ENCODE measurements at regions not wholly inside any gene's neighbourhood (a gene's known extent, or its start where the extent isn't known, plus 50 kb on each side); places are given as distances from the start of the nearest gene placed in this dataset.

- Histone ChIP-seq H3K36me3 (no peaks in the 10 kb centered on the region), H3K4me1 (no peaks in the 10 kb centered on the region), H3K27me3 (no peaks in the 10 kb centered on the region), H3K27ac (no peak overlapping the region), H3K9me3 (peaks cover 0 to 20% of the 10 kb centered on the region in 2 donors), H3K4me3 (no peak overlapping the region)
- TF ChIP-seq CTCF (IDR thresholded peaks at IDR 0.05), result no peak
- no peak for DNase-seq (ENCODE audit: low spot score)
Observed at GRCh38 chr10:105682911-105683310, 1041.8 kb downstream of the SORCS3 start.

- no peak for TF ChIP-seq CTCF (IDR thresholded peaks at IDR 0.05)
- no peak overlapping the region for H3K27ac ChIP-seq
- no peaks in the 10 kb centered on the region for H3K36me3 ChIP-seq
- peaks cover 0 to 20% of the 10 kb centered on the region in 2 donors for H3K9me3 ChIP-seq
- H3K4me1 ChIP-seq, result no peaks in the 10 kb centered on the region
- no peaks in the 10 kb centered on the region for H3K27me3 ChIP-seq
- no peak for DNase-seq (ENCODE audit: low spot score)
- H3K4me3 ChIP-seq, result no peak overlapping the region
Observed at GRCh38 chr10:105681051-105681450, 1040.0 kb downstream of the SORCS3 start.

- no peak for TF ChIP-seq CTCF (IDR thresholded peaks at IDR 0.05)
- H3K27ac ChIP-seq, result no peak overlapping the region
- DNase-seq (ENCODE audit: low spot score), result no peak
- H3K36me3 ChIP-seq, result no peaks in the 10 kb centered on the region
- H3K4me3 ChIP-seq, result no peak overlapping the region
- H3K27me3 ChIP-seq, result no peaks in the 10 kb centered on the region
- no peaks in the 10 kb centered on the region for H3K4me1 ChIP-seq
- H3K9me3 ChIP-seq, result peaks cover 0 to 20% of the 10 kb centered on the region in 2 donors
Observed at GRCh38 chr10:105679781-105680180, 1038.7 kb downstream of the SORCS3 start.

GRCh38 chr10:105675333-105675732 is 1034.2 kb downstream of the SORCS3 start:
- no peaks in the 10 kb centered on the region for H3K36me3 ChIP-seq
- no peaks in the 10 kb centered on the region for H3K27me3 ChIP-seq
- H3K27ac ChIP-seq, result no peak overlapping the region
- TF ChIP-seq CTCF (IDR thresholded peaks at IDR 0.05), result no peak
- no peak overlapping the region for H3K4me3 ChIP-seq
- no peak for DNase-seq (ENCODE audit: low spot score)
- no peaks in the 10 kb centered on the region for H3K4me1 ChIP-seq
- H3K9me3 ChIP-seq, result peaks cover 0 to 5% of the 10 kb centered on the region in 2 donors

GRCh38 chr10:105674448-105674847 is 1033.4 kb downstream of the SORCS3 start:
- Histone ChIP-seq H3K9me3 (peaks cover 0 to 10% of the 10 kb centered on the region in 2 donors), H3K27ac (no peak overlapping the region), H3K36me3 (no peaks in the 10 kb centered on the region), H3K4me3 (no peak overlapping the region), H3K27me3 (no peaks in the 10 kb centered on the region), H3K4me1 (no peaks in the 10 kb centered on the region)
- no peak for TF ChIP-seq CTCF (IDR thresholded peaks at IDR 0.05)
- no peak for DNase-seq (ENCODE audit: low spot score)

GRCh38 chr10:105658696-105659095 is 1017.6 kb downstream of the SORCS3 start:
- H3K4me3 ChIP-seq, result no peak overlapping the region
- H3K36me3 ChIP-seq, result no peaks in the 10 kb centered on the region
- no peaks in the 10 kb centered on the region for H3K27me3 ChIP-seq
- no peaks in the 10 kb centered on the region for H3K9me3 ChIP-seq
- H3K27ac ChIP-seq, result no peak overlapping the region
- TF ChIP-seq CTCF (IDR thresholded peaks at IDR 0.05), result no peak
- no peaks in the 10 kb centered on the region for H3K4me1 ChIP-seq
- DNase-seq (ENCODE audit: low spot score), result no peak

Measured in right atrium auricular region (tissue), 2 donors.